GM19240 (cell line): ENCODE measurements at regions not wholly inside any gene's neighbourhood (a gene's known extent, or its start where the extent isn't known, plus 50 kb on each side); places are given as distances from the start of the nearest gene placed in this dataset.
A peak's percentile ranks its signal among the peaks of the same experiment; 100 is the strongest.

ENCODE experiments used
- DNase-seq: peaks from one replicate; pipeline ENCODE4 v3.0.0; 2011; ENCODE audit warnings: low spot score; ENCODE audit not compliant: insufficient read length

GRCh38 chr2:165033402-165033801 is 78.1 kb upstream of the SLC38A11 start:
- DNase-seq = no peak

GRCh38 chr2:165032559-165032958 is 77.2 kb upstream of the SLC38A11 start:
- no peak for DNase-seq

GRCh38 chr2:165024199-165024598 is 68.9 kb upstream of the SLC38A11 start:
- DNase-seq = no peak

- no peak for DNase-seq
Observed at GRCh38 chr2:165022781-165023180, 67.5 kb upstream of the SLC38A11 start.

- DNase-seq = no peak
Observed at GRCh38 chr2:165017966-165018596, 62.8 kb upstream of the SLC38A11 start.

- DNase-seq = peak; percentile 5
Observed at GRCh38 chr2:165016772-165017411, 61.6 kb upstream of the SLC38A11 start.

GRCh38 chr2:165015052-165015642 is 59.8 kb upstream of the SLC38A11 start:
- DNase-seq = peak; percentile 25

GRCh38 chr2:165013944-165014619 is 58.8 kb upstream of the SLC38A11 start:
- no peak for DNase-seq

- DNase-seq = no peak
Observed at GRCh38 chr2:165011199-165011598, 55.9 kb upstream of the SLC38A11 start.

- no peak for DNase-seq
Observed at GRCh38 chr2:165010556-165010955, 55.2 kb upstream of the SLC38A11 start.

- no peak for DNase-seq
Observed at GRCh38 chr2:165009466-165009865, 54.1 kb upstream of the SLC38A11 start.

GRCh38 chr2:165008730-165009315 is 53.5 kb upstream of the SLC38A11 start:
- no peak for DNase-seq

- no peak for DNase-seq
Observed at GRCh38 chr2:165007161-165007744, 51.9 kb upstream of the SLC38A11 start.
